ENCODE measurements at regions not wholly inside any gene's neighbourhood (a gene's known extent, or its start where the extent isn't known, plus 50 kb on each side); places are given as distances from the start of the nearest gene placed in this dataset.

DNA sequence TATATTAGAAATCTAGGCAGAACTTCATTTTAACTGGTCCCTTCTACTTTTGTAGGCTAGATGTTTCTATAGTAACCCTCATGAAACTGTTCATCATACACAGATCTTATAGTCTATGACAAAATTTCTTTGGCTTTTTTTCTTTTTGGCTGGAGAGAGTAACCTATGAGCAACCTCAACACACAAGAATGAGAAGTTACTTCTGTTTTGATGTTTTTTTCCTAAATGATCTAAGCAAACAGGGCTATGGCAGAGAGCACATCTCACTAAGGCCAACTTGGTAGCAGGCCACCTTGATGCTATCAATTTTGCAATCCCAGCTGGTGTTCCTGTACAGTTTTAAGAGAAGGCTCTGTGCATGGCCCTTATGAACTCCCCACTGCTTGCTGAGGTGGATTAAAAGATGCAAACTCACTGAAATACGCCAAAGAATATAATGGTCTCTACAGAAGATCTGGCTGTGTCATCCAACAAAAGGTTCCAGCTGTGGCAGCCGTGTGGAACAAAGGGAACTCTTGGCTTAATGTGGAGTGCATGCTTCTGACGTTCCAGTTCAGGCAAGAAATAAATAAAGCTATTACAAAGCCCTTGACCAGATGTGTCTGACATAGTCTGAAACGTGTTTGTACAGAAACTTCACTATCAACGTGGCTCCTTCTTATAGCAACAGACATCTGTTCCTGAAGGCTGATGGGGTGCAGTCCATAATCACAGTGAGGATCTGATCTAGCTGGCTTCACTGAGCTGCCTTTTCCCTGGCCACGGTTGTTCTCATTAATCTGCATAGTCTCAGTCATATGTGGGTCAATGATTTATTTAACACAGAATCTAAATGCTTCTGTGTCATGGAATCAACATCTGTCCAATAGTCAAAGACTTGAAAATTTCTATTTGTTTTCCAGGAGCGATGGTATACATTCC, 481.1 kb downstream of the BMP2 start:
- DNase-seq (ENCODE audit: low read depth in 2 of 2), result no peak

DNA sequence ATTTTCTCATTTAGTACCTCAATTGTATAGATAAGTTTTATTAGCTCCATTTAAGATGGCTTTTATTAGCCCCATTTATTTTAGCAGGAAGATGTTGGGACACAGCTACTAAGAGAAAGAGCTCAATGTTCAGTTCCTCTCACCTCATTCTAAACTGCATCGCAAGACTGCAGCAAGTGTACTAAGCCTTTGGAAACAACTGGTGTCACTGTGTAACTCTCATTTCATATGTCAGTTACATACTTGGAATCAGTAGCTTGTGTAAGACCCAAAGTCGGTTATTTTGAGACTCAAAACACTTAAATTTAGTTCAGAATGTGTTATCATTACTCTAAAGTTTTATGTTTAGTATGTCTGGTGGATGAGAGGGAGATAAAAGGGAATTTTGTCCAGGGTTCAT, 482.9 kb downstream of the BMP2 start:
- DNase-seq (ENCODE audit: low read depth in 2 of 2), result no peak

DNA sequence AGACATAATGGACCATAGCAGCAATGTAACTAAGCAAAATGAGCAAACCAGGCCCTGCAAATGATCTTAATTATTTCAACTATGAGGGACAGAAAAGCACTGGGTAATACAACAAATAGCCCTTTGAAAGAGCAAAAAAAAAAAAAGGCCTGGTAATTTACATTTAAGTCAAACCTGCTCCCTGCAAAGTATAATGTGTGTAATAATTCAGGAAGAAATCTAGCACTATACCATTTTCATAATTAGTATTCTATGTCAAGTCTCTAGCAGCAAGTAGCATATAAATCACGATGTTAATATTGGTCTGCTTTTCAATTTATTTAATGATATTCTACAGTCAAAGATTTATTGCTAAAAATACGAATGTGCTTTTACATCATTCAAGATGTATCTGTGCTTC, 489.6 kb downstream of the BMP2 start:
- no peak for DNase-seq (ENCODE audit: low read depth in 2 of 2)

DNA sequence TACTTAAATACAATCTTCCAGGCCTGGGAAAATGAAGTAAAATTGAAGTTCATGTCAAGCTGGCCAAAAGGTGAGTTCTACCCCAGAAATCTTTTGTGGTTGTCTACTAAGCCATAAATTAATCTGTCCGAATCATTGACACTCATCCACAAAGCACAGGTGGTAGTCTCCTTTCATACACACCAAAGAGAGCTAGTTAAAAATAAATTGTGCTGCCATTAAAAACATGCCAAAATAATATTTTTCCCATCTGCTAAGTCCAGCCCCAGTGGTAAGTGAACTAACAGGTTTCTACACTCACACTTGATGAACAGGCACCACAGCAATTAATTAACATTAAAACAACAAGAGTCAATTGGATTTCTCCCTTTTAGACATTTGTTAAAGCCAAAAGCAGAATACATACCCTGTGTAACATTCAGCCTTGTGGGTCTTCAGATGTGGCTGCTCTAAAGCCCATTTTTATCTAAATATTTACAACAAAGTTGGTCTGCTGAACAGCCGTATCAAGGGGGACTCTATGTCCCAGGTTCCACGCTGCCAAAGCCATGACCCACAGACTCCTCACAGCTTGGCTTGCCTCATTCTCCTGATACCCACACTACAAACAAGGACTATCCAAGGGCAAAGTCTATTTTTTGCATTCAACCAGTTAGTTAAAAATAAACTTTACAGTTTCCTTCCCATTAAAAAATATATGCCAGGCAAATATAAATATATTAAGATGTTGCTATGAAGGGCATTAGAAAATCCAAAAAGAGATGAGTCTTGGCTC, 490.4 kb downstream of the BMP2 start:
- no peak for DNase-seq (ENCODE audit: low read depth in 2 of 2)

DNA sequence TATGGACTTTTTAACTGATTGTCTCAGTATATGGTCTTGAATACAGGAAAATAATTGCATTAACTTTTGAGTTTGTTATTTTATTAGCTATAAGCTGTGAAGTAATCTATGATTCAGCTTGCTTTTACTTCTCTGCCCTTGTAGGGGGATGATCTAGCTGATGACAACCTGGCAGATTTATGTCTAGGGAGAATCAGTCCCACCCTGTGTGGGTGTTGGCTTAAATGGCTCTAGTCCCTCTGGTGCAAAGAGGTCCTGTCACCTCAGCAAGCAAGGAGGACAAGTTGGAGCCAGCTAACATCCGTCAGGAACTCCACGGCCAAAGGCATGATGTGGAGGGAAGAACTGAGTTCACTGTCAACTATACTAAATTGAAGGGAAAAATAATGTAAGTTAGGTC, 495.3 kb downstream of the BMP2 start:
- DNase-seq (ENCODE audit: low read depth in 2 of 2), result no peak

DNA sequence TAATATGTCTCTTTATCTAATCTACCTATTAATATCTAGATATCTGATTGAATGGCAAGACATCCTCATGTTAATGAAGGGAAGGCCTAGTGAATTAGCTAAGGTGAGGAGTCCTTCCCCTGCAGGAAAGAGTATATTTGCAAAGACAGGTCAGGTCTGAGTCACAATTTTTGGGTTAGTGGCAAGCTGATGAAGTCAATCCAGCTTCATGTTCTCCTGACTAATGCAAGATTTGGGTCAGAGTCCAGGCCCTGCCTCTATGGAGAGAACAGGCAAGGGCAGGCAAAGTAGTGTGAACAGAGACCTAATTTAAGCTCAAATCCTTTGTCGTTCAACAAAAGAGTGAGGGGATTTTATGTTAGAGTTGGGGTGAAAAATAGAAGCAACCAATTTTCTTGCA, 496.7 kb downstream of the BMP2 start:
- no peak for DNase-seq (ENCODE audit: low read depth in 2 of 2)

DNA sequence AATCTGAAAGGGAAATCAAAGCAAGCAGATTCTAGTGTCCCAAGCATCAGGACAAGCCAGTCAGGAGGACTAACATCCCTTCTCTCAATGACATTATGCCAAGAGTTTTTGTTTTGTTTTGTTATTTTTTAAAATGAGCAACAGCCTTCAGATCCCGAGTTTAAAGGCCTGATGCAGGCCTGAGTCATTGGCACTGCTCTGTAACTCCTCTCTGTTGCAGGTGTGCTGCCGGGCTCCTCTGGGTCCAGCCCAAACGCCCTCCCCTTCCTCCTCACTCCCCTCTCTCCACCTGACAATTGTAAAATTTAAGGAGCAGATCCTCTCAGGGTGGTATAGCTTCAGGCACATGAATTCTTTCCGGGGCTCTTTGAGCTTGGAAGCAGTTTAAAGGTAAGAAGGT, 502.0 kb downstream of the BMP2 start:
- DNase-seq (ENCODE audit: low read depth in 2 of 2), result no peak

DNA sequence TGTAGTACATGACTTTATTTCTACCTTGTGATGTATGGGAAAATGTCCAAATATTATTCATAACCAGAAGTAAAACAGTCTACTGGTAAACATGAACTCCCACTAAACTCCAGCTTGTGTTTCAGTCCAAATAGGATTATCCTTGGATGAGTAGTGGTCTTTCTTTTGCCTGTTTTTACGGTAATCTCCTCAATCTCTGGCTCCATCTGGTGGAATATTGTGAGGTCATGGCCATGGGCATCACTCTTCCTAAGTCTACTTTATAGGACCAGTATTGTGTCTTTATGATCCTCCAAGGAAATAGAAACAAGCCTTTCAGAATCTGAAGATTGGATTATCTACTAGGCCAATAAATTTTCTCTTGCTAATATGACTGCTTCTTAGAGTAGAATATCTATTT, 505.0 kb downstream of the BMP2 start:
- no peak for DNase-seq (ENCODE audit: low read depth in 2 of 2)

DNA sequence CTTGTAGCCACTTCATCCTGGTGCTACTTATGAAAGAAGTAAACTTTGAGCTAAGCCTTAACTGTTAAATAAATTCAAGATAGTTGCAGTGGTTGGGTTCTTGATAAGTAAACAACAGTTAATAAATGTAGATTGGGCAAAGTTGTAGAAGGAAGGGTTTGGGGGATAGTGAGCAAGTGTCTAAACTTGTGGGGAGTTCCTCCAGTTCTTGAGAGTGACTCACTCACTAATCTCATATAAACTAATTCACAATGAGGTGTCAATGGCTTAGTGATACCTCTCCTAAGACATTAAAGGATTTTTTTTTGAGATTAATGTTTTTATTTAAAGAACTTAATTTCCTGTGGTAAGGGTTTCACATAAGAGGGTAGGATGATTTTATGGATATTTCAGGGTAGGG, 507.4 kb downstream of the BMP2 start:
- DNase-seq (ENCODE audit: low read depth in 2 of 2), result no peak

DNA sequence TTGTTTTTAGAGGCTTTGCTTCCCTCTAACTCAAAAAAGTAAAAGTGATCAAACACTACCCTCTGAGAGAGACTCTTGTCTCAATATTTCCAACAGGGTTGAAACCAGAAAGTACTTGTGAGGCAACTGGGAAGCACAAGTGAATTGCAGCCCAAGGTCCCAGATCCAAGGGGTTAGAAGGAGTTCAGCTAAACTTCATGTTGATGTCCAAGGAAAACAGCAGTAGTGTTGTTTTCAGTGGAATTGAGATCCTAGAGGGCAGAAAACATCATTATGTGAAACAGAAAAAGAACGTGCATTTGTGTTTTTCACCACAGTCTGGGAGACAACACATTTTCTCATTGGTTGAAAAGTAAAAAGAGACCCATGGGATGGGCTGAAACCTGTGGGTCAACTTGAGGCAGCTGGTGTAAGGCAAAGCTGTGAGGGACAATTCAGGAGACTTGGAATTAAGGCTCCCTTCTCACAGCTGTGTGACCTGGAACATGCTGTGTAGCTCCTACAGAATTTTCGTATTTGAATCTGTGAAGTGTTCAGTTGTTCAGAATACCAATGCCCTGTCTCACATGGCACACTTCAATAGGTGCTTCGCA, 508.3 kb downstream of the BMP2 start:
- DNase-seq (ENCODE audit: low read depth in 2 of 2), result no peak

DNA sequence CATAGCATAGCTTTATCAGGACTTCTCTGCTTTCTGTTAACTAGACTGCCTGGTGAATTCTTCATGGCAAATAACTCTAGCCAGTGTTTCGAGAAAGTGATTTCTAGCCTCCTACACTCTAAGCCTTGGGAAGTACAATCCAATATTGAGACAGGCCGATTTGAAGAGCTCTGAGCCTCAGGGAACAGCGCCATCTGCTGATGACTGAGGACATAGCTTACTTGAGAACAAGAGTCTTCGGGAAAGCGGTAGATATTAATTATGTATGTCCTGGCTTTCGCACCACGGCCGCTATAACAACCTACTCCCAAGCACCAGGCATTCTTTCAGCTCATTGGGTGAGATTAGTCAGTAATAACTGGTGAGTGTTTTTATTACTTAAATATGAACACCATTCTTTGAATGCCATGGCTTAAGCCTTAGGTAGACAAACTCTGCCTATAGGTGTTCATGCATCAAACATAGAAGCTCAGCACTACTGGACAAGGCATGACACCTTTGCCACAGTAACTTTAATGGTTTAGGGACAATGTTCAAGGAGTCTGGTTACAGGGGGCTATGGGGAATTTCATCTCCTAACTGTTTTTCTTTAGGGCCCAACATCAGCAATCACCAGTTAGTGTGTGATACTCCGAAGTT, 518.6 kb downstream of the BMP2 start:
- peak; percentile 87 for DNase-seq (ENCODE audit: low read depth in 2 of 2)

DNA sequence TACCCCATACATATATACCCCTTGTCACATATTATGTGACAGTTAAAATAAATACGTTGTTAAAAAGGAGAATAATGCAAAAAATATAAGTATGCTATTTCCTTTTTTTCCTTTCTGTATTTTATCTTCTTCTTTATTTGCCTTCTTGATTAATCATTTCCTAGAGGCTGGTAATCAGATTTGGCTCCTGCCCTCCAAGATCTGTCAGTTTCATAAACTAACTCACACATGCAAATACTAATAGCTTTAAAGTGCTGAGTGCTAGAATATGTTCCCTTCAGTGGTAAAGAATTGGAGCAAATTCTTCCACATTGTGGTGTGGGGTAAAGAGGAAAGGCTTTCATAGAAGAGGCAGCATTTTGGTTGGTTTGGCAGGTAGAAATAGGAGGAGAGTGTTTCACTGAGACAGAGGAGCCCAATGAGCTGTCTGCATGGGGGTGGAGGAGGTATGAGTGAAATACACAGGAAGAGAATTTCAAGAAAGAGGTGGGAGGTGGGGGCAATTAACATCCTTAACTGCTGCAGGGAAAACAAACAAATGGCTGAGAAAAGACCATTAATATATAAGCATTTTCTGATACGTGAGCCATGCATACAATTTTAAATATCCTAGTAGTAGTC, 523.9 kb downstream of the BMP2 start:
- no peak for DNase-seq (ENCODE audit: low read depth in 2 of 2)

DNA sequence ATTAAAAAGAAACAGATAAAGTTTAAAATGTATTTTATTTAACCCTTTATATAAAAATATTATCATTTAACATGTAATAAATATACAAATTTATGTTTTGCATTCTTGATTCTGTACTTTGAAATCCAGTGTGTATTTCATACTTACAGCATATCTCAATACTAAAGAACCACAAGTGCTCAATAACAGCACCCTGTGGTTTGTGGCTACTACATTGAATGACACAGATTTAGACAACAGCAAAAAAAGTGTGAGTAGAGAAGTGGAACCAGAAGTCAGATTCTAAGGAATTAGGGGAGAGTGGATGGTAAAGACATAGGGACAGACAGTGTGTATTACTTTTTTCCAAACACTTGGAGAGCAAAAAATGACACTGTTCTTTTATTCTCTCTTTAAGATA, 524.5 kb downstream of the BMP2 start:
- no peak for DNase-seq (ENCODE audit: low read depth in 2 of 2)

DNA sequence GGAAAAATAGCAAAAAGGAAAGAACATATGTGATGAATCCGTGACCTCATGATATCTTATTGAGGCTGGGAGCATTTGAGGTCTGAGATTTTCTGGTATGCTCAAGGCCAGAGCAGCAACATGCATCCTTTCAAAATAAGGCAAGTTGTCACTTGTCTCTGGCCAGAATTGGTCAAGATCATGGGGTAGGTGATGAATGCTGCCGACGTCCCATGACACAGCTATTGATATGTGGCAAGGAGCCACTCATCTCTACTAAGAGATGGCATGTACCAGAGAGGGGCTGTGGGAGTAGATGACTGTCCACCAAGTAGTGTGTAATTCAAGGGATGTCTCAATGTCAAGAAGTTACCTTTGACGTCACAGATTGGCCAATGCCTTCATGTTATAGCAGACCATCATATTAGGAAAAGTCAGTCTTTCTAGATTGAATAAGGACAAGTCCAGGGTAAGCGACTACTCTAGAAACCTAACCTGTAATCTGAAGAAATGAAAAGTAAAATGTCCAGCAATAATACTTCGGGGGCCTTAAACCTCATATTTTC, 527.4 kb downstream of the BMP2 start:
- no peak for DNase-seq (ENCODE audit: low read depth in 2 of 2)

DNA sequence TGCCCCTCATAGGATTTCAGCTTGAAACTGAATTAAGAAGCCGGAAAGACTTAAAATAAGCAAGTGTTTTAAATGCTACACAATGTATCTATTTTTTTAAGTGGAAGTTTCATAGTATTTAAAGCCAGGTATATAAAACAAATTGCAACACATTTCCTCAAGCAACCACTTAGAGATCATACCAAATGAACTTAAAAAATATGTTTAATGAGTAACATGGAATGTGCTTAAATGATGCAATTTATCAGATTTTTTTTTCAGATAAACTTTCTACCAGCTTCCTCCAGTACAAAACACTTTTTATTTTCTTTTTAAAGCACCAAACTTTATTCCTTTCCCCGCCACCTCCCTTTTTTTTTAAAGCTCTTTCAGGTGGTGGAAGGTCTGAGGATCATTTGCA, 534.3 kb downstream of the BMP2 start:
- no peak for DNase-seq (ENCODE audit: low read depth in 2 of 2)

DNA sequence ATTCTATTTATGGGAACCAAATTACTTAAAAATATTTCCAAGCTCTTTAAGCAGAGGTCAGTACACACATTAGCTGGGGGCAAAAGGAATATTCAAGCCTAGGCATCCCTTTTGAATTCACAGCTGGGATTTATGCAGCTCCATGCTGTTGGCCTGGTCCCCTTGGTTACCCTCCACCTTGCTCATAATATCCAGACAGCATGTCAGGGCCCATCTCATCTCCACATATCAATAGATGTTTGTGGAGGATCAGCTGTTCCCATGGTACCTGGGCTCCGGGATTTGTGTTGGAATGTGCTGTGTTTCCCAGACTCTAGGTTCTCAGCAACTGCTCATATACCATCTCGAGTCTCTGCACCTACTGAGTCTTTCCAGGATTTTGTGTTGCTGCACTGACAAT, 534.8 kb downstream of the BMP2 start:
- DNase-seq (ENCODE audit: low read depth in 2 of 2), result no peak

DNA sequence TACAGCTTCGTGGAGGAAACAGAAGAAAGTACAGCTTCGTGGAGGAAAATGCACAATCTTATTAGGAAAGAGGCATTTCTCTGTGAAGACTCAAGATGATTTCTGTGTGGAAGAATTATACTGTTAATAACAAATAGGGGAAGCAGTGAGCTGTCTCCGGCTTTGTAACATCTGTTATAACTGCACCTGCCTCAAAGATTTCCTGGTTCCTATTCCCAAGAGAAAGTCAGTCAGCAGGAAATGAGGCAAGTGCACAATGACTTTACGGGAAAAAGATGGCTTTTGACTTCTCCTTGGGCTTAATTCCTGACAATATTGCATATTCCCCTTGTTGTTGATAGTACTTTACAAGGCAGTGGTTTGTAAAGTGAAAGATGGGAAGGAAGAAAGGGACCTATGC, 538.5 kb downstream of the BMP2 start:
- peak in 1 of 2 donors; percentile 61 for DNase-seq (ENCODE audit: low read depth in 2 of 2)

DNA sequence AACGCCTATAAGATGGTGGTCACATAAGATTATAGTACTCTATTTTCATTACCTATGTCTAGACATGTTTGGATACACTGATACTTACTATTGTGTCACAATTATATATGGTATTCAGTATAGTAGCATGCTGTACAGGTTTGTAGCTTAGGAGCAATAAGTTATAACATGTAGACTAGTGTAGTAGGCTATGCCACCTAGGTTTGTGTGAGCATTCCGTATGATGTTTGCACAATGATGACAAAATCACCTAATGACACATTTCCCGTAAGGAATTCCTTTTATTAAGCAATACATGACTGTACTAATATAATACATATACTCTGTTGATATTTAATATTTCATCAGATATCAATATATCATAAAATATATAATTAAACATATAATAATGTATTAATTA, 540.7 kb downstream of the BMP2 start:
- no peak for DNase-seq (ENCODE audit: low read depth in 2 of 2)

DNA sequence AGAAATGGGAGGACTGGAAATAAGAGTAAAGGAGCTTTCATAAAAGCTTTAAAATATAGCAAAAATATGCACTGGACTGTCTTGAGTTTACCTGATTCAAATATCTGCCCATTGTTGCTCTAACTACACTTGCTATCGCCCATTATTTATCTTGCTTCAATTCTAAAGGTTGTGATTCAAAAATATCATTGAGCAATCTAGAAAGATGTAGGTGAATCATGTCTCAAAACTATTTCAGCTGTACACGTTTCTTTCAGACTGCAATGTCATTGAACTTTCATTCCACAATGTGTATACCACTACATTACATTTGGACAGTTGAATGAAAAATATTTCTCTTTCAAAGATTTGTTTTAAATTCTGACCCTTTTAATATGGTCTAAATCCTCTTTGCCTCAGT, 545.6 kb downstream of the BMP2 start:
- DNase-seq (ENCODE audit: low read depth in 2 of 2), result no peak

DNA sequence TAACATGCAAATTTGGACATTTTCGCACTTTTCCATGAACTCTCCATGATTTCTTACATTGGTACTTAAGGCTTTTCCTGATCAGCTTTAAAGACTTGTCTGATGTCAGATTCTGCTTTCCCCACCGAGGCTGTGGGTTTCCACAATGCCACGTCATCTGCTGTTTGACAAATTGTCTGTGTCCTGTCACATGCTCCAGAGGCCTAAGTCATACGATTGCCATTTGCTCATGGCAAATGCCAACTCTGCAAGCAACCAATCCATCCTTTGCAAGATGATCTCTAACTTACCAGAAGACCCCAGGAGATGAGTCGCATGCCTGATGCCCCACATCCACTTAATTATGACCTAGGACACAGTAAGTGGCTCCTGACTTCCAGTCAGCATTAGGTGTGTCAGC, 556.5 kb downstream of the BMP2 start:
- DNase-seq (ENCODE audit: low read depth in 2 of 2), result no peak

DNA sequence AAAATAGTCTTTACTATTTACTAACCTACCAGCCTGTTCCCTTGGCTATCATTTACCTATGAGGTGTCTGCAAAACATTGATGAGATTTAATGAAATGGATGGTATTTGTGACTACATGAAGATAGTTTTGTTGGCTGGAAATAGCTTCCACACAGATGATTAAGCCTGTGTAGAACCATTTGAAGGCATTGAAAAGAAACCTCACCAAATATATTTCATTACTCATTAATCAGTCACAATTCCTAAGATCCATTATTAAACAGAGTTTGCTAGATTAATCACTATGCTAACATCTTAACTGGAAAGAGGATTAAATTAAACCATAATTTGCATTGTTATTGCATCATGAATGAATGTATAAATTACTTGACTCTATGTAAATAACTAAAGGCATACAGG, 560.3 kb downstream of the BMP2 start:
- no peak for DNase-seq (ENCODE audit: low read depth in 2 of 2)

Measured in lung microvascular endothelial cell (primary cell).